ENCODE measurements at regions not wholly inside any gene's neighbourhood (a gene's known extent, or its start where the extent isn't known, plus 50 kb on each side); places are given as distances from the start of the nearest gene placed in this dataset.
"Not testable (repeated sequence)": the region's sequence is repeated elsewhere in the genome, so short reads cannot be mapped to it uniquely, and the experiment has no call there.

DNA sequence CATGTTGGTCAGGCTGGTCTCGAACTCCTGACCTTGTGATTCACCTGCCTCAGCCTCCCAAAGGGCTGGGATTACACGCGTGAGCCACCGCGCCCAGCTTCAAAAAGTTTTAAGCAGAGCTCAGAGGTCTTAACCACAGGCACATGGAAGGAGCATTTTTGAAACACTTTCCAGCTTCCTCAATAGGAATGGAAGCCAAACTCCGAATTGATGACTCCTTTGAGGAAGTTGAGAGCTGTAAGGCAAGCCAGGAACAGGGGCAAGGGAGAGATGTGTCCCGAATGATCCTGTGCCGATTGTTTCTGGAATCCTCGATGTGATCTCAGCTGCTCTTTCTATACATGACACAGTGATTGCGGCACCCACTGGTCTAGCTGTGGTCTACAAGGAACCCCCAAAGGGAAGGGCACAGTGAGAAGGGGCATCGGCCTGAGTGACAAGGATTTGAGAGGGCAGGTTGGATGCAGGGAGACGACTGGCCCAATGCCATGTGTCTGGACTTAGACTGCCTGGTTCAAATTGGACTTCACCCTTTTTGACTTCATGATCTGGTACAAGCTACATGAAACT lies 116.2 kb downstream of the ADRA2C start:
- DNase-seq, result not testable (repeated sequence)

DNA sequence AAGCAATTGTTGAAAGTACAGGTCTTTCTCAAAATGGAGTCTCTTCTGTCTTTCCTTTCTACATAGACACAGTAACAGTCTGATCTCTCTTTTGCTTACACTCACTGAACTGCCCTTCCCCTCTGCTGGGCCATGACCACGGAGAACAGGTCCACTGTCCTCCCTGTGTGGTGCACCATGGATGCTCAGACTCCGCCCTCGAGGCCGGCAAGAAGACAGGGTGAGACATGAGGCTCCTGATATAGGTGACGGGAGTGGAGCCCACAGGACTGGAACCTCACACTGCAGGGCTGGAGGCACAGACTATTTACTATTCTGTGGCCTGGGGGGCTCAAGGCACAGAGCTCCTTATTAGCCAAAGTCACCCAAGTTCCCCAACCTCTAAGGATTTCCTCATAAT lies 118.1 kb downstream of the ADRA2C start:
- not testable (repeated sequence) for DNase-seq

DNA sequence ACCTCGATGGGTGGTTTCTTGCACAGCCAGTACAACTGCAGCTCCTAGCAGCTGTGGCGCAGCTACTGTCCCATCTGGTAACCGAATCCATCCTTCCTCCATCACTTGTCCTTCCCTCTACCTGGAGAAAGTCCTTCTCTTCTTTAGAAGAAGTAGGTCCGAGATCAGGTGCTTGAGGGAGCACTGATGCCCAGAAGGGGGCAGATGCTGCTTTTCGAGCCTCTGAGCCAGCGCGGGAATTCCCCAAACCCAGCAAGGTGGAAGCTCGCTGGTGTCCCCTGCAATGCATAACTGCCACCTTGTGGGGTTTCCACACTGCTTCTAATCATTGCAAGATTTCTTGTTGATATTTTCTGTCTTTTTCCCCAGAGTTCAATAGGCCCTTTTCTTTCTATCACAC lies 127.4 kb downstream of the ADRA2C start:
- DNase-seq, result not testable (repeated sequence)

DNA sequence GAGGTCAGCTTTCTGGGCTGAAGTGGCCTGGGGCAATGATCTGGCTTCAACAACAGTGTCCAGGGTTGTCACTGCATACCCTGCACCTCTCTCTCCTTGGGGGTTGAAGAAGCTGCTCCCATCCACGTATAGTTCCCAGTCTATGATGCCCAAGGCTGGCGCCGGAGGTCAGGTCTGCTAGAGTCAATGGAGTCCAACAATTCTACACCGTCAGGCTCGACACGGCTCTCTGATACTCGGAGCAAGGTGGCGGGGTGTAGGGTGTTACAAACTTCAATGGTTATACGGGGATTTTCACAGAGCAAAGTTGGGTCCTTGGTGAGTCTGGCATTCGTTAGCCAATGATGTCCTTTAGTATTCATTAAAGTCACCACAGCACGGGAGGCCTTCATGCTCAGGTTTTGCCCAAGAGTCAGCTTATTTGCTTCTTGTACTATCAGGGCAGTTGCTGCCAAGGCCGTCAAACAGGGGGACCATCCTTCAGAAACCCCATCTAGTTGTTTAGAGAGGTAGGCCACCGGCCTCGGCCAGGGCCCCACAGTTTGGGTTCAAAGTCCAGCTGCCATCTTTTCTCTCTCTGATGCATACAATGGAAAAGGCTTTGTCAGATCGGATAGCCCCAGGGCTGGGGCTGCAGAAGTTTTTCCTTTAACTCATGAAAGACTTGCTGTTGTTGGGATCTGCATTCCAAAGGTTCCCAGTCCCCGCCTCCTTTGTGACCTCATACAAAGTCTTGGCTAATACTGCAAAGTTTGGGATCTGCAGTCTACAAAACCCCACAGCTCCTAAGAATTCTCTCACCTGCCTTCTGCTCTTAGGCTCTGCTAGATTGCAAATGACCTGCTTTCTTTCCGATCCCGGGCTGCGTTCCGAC lies 128.1 kb downstream of the ADRA2C start:
- DNase-seq, result not testable (repeated sequence)

DNA sequence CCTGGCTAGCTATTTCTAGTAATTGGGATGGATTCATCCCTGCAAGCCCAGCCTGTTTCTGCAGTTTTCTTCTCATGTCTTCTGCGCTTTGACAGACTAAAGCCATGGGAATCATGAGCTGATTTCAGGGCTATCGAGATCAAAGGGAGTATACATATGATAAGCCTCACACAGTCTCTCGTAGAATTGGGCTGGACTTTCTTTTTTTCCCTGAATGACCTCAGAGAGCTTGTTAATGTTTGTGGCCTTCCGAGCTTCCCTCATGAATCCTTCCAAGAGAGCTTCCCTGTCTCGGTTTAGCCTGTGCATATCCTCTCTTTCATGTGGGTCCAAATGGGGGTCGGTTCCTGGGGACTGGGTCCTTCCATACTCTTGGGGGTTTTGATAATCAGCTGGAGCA lies 130.3 kb downstream of the ADRA2C start:
- DNase-seq, result no peak

DNA sequence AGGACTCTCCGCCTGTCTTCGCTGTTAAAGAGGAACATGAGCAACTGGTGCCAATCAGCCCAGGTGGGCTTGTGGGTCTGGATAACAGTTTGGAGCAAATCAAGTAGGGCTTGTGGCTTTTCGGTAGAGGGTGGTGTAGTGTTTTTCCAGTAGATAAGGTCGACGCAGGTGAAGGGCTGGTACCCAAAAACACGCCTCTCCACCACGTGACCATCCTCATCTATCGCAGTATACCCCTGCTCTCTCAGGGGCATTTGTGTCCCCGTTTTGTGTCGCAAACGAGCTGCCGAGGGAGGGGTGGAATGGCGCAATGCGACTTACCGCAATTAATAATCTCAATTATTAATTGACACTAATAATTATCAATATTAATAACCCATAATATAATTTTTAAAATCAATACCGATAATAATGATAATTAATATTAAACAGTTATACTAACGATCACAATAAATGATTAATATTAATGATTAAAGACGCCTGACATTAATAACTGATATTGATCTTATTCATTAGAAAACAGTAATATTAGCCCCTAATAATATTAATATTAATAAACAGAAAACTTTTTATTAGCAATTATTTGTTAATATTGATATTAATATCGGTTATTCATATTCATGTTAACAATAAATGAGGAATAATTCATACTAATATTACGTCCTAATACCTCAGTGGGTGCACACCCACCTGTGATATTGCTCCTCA lies 130.8 kb downstream of the ADRA2C start:
- DNase-seq, result not testable (repeated sequence)

DNA sequence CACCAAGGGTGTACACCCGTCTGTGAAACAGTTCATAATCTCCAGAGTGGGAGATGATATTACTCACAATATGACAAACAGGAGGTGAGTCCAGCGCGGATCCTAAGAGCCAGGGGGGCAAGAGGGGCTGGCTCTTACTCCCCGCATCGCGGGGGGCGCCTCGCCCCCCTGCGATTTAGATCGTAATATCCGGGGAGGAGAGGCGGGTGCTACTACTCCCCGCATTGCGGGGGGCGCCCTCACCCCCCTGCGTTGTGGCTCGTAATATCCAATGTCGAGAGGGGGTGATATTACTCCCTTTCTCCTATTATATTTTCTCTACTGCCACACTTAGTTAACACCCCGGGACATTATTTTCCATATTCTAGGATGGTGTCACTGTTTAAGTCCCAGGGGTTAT lies 131.9 kb downstream of the ADRA2C start:
- no peak for DNase-seq

DNA sequence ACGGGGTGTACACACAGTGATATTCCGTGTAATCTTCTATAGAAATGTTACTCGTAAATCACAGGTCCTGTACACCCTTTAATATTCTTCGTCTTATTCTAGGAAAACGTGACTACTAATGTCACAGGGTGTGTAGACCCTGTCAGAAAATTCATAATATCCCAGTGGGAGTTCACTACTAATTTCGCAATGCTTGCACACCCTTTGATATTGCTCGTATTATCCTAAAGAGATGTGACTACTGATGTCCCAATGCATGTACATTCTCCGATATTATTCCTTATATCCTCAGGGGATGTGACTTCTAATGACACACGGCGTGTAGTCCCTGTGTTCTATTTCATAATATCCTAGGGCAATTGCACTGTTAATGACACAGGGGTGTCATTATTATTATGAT lies 132.7 kb downstream of the ADRA2C start:
- not testable (repeated sequence) for DNase-seq

DNA sequence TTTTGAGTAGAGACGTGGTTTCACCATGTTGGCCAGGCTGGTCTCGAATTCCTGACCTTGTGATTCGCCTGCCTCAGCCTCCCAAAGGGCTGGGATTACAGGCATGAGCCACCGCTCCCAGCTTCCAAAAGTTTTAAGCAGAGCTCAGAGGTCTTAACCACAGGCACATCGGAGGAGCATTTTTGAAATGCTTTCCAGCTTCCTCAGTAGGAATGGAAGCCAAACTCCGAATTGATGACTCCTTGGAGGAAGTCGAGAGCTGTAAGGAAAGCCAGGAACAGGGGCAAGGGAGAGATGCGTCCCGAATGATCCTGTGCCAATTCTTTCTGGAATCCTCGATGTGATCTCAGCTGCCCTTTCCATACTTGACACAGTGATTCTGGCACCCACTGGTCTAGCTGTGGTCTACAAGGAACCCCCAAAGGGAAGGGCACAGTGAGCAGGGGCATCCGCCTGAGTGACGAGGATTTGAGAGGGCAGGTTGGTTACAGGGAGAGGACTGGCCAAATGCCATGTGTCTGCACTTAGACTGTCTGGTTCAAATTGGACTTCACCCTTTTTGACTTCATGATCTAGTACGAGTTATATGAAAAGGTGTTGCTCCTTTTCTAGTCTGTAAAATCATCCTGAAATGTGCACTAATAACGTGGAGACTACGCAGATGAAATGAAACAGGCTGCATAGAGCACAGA lies 138.2 kb downstream of the ADRA2C start:
- DNase-seq, result not testable (repeated sequence)

DNA sequence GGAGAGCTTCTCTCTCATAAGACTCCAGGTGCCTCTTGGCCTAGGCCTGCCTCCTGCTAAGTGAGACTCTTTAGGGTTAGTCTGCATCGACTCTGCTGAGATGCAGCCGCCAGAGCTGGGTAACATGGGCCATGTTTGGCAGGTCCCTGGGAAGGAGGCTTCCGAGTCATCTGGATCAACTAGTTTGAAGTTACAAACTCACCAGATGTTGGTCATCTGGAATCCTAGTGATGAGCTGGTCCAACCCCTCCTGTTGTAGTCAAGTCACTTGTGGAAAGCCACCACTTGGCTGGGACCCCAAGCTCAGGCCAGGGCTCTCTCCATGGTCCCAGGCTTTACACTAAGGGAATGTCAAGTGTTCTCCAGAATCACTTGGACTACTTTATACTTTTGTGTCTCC lies 143.4 kb downstream of the ADRA2C start:
- not testable (repeated sequence) for DNase-seq

DNA sequence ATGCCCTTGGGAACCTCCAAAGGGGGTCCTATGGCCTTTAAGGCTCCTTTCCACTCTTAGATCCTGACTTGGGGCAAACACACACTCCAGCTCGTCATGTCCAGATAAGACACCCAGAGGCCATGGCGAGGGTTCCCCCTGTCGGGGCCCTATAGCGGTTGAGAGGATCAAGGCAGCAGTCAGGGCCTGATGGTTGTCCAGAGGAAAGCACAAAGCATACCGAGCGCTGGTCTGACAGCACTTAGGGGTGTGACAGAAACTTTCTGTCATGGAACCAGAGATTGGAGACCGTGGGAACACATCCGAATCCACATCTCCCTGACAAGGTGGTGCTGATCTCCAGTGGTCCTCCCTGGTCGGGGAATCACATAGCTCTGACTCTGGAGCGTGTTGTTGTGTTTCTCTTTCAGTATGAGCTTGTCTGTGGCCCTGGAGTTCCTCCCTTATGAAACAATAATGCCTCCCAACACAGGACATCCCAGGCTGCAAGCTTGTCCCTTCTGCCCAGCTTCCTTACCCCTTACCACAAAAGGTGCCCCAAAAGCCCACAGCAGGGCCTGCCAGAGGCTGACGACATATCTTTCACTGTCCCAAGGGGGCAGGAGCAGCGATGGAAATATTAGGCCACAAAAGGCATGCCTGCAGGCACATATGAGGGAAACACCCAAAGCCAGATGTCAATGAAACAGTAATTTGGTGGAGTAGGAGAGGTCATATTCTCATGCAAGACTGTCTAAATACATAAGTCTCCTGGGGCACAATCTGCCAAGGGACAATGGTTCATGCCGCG lies 144.2 kb downstream of the ADRA2C start:
- peak; percentile 12 for DNase-seq

DNA sequence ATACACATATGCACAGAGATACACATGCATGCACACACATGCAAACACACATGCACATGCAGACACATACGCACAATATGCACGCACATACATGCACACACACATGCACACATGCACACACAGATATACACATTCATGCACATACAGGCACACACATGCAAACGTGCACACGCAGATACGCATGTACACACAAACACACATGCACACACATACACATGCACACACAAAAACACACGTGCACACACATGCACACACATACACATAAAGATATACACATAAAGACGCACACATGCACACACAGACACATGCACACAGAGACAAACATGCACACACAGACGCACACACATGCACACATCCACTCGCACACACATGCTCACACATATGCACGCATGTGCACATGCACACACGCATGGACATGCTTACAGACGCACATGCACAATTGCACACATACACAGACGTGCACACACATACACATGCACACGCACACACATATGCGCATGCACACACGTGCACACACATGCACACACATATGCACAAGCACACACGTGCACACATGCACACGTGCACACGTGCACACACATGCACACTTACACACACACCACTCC lies 145.2 kb downstream of the ADRA2C start:
- no peak for DNase-seq

DNA sequence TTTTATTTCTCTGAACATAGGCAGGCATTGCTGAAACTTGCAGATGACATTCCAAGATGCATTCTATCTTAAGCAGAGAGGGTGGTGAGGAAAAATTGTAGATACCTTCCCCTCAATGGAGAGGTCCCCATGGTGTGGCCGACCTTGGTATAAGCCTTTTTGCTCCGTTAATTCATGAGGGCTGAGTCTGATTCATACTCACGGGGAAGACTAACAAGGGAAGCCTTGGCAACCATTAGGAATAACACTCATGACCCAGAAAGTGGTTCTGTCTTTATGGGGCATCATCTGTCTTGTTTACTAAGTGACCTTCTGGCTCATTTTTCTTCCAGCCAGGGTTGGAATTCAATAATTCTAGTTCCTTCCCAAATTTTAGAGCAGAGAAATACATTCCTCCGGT lies 148.3 kb downstream of the ADRA2C start:
- DNase-seq, result not testable (repeated sequence)

DNA sequence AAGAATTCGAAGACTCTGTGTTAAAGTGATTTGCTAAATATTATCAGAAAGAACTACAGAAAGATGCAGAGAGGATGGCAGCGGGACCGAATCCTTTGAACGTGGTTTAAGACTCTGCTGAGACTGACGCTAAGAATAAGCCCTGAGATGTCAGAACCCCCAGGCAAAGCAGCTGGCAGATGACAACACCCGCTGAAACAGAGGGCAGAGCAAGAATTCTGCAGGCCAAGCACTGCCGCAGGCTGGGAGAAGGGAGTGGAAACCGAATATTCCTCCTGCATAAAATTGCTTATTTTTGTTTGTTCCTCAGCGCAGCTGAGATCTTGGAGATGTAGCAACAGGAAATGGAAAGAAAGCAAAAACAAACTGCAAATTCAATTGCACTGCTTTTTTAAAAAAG lies 153.3 kb downstream of the ADRA2C start:
- not testable (repeated sequence) for DNase-seq

DNA sequence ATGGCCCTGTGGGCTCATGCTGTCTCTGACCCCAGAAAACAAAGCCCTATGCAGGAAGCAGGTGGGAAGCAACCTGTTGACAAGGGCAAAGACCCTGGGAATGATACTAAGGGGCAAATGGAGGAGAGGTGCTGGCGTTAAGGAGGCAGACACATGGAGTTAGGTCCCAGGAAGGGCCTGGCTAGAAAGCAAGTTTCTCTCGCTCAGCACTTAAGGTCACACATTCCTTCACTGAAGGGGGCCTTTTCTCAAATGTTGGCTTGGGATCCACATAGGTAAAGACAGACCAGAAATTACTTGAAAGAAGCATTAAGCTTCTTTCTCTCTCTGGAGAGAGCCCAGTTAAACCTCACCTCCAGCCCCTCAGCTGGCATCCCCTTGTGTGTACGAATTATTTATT lies 155.7 kb downstream of the ADRA2C start:
- DNase-seq, result not testable (repeated sequence)

DNA sequence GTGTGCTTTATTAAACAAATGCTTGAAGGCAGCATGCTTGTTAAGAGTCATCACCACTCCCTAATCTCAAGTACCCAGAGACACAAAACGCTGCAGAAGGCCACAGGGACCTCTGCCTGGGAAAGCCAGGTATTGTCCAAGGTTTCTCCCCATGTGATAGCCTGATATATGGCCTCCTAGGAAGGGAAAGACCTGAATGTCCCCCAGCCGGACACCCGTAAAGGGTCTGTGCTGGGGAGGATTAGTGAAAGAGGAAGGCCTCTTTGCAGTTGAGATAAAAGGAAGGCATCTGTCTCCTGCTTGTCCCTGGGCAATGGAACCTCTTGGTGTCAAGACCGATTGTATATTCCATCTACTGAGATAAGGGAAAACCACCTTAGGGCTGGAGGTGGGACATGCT lies 159.7 kb downstream of the ADRA2C start:
- not testable (repeated sequence) for DNase-seq

DNA sequence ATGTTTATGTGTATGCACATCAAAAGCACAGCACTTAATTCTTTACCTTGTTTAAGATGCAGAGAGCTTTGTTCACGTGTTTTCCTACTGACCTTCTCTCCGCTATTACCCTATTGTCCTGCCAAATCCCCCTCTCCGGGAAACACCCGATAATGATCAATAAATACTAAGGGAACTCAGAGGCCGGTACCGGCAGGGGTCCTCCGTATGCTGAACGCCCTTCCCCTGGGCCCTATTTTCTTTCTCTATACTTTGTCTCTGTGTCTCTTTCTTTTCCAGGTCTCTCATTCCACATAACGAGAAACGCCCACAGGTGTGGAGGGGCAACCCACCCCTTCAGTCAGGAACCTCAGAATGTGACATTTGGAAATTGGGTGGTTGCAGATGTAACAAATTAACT lies 160.1 kb downstream of the ADRA2C start:
- DNase-seq, result not testable (repeated sequence)

DNA sequence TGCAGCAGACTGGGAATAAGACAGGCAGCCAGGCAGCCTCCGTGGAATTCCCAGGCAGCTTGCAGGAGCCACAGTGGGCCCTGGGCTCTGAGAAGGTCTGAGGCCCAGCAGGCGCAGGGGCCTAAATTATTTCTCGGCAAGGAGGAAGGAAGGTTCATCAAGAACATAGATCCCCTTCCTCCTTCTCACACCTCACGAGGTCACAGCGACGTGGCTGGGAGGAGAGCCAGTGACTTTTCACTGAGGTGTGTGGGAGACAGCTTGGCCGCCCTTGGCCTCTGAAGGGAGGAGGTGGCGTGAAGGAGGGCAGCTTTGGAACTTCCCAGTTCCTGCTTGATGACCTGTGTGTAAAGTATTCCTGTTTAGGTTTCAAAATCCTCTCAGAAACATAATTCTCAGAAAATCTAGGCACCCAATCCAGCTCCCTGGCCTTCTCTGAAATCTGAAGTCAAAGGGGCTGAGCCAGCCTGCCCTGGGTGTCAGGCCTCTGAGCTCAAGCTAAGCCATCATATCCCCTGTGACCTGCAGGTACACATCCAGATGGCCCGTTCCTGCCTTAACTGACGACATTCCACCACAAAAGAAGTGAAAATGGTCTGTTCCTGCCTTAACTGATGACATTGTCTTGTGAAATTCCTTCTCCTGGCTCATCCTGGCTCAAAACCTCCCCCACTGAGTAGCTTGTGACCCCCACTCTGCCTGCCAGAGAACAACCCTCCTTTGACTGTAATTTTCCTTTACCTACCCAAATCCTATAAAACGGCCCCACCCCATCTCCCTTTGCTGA lies 161.0 kb downstream of the ADRA2C start:
- not testable (repeated sequence) for DNase-seq

DNA sequence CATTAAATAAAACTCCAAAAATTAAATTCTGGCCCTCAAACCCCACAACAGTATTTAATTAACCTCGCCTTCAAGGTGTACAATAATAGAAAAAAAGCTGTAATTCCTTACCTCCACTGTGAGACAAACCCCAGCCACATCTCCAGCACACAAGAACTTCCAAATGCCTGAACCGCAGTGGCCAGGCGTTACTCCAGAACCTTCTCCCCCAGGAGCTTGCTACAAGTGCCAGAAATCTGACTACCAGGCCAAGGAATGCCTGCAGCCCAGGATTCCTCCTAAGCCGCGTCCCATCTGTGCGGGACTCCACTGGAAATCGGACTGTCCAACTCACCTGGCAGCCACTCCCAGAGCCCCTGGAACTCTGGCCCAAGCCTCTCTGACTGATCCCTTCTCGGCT lies 163.2 kb downstream of the ADRA2C start:
- not testable (repeated sequence) for DNase-seq

DNA sequence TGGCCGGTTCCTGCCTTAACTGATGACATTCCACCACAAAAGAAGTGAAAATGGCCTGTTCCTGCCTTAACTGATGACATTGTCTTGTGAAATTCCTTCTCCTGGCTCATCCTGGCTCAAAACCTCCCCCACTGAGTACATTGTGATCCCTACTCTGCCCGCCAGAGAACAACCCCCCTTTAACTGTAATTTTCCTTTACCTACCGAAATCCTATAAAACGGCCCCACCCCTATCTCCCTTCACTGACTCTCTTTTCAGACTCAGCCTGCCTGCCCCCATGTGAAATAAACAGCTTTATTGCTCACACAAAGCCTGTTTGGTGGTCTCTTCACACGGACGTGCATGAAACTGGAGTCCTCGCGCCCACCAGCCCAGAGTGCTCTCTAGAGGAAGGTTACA lies 166.5 kb downstream of the ADRA2C start:
- DNase-seq, result not testable (repeated sequence)

DNA sequence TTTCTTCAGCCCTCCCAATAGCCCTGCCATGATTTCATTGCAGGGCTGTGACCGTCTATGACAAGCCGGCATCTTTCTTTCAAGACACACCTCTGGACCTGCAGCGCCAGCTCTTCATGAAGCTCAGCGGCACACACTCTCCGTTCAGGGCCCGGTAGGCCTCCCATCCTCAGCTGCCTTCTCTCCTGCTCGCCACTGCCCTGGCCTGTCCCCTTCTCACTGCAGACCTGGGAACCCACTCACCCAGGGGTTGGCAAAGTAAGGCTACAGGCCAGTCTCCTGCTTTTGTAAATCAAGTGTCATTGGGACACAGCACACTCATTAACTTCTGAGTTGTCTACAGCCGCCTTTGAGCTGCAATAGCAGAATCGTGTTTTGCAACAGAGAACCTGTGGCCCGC lies 169.2 kb downstream of the ADRA2C start:
- DNase-seq, result not testable (repeated sequence)
